ENCODE measurements at regions not wholly inside any gene's neighbourhood (a gene's known extent, or its start where the extent isn't known, plus 50 kb on each side); places are given as distances from the start of the nearest gene placed in this dataset.

- in situ Hi-C loops (cut with MboI; ENCODE audit: low sequenced_read_pairs): no loop called here
These were observed 394.1 kb upstream of the MKI67 start for GRCh38 chr10:128520211-128520815.

- in situ Hi-C loops (cut with MboI; ENCODE audit: low sequenced_read_pairs): no loop called here
These were observed 396.5 kb upstream of the MKI67 start for GRCh38 chr10:128522551-128523308.

DNA sequence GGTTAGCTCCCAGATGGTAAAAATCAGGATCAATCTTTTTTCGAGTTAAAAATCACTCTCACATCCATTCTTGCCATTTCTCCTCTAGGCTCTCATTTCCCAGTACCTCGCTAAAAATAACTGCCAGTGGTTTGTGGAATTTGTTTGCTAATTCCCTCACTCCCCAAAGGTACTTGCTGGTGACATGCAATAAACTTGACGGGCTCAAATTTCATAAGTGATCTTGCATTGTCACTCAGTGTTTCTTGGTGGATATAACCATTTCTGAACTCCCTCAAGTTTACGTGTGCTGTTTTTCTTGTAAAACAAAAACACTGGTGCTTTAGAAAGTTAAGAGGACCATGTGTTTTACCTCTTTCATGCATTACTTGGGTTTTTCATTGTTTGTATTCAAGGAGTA, 399.2 kb upstream of the MKI67 start:
- in situ Hi-C loops (cut with MboI; ENCODE audit: low sequenced_read_pairs): no loop called here

GRCh38 chr10:128525936-128526335, 399.7 kb upstream of the MKI67 start:
- in situ Hi-C loops (cut with MboI; ENCODE audit: low sequenced_read_pairs): no loop called here

- in situ Hi-C loops (cut with MboI; ENCODE audit: low sequenced_read_pairs): no loop called here
These were observed 400.7 kb upstream of the MKI67 start for GRCh38 chr10:128526791-128527375.

DNA sequence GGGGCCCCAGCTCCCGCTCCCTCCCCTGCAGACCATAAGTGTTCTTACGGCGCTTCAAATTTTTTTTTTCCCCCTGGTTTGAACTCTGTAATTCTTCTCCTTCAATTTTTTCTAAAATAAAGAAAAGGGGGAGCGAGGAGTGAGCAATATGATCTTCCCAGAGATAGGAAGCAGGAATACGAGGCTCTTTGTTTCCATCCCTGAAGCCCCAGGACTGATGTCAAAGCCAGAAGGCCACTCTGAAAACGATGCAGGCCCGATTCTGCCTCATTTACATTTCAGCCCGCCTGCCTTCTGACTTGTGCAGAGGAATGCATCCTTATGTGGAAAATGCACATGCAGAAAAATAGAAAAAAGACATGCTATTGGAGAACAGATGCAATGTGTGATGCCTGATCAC, 401.5 kb upstream of the MKI67 start:
- in situ Hi-C loops (cut with MboI; ENCODE audit: low sequenced_read_pairs): no loop called here

DNA sequence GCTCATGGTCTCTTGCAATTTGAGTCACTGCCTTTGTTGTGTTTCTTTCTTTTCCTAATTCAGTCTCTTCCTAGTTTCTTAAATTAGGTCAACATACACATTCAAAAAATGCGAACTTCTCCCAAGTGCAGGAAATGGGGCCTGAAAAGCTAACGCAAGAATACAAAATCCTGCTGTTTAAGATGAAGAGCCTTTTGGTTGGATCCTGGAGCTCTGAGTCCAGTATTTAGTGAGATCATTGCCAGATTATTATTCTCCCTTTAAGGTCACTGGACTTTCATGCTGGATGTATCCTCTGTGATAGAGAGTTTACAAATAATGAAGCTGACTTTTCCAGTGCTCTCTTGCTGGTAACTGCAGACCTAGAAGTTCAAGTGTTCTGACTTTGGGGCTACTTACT, 401.9 kb upstream of the MKI67 start:
- in situ Hi-C loops (cut with MboI; ENCODE audit: low sequenced_read_pairs): no loop called here

GRCh38 chr10:128528781-128529180, 402.6 kb upstream of the MKI67 start:
- in situ Hi-C loops (cut with MboI; ENCODE audit: low sequenced_read_pairs): no loop called here

DNA sequence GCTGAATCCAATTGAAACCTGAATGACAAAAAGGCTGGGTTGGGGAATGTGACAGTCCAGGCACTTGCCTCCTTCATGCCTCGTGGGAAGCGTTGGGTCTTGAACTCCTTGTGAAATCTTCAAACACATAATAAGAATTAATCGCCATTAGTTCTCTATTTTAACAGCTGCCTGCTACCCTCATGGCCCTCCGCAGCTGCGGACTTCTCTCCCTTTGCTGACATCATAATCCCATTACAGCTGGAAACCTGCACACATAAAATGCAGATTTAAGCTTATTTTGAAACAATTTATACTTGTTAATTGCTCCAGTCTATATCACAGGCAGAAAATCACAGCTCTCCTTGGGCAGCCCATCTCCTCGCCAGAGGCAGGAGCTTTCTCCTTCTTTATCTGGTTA, 403.0 kb upstream of the MKI67 start:
- in situ Hi-C loops (cut with MboI; ENCODE audit: low sequenced_read_pairs): no loop called here

DNA sequence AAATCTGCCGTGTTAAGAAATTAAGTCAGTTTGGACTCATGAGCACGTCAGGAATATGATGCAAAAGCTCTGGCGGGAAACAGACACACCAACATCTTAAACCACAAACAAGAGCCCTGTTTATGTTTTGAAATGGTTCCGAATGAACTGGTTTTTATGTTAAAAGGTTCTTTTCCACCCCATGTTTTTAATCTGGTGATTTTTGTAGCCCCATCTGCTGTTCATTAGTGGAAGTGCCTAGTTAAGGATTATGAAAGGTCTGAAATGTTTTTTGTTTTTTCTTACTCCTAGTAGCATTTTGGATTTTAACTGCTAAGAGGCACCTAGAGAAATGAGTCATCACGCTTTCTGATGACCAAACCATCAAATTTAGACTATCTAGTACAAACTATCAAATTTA, 404.1 kb upstream of the MKI67 start:
- in situ Hi-C loops (cut with MboI; ENCODE audit: low sequenced_read_pairs): no loop called here

- in situ Hi-C loops (cut with MboI; ENCODE audit: low sequenced_read_pairs): no loop called here
These were observed 404.7 kb upstream of the MKI67 start for GRCh38 chr10:128530946-128531345.

DNA sequence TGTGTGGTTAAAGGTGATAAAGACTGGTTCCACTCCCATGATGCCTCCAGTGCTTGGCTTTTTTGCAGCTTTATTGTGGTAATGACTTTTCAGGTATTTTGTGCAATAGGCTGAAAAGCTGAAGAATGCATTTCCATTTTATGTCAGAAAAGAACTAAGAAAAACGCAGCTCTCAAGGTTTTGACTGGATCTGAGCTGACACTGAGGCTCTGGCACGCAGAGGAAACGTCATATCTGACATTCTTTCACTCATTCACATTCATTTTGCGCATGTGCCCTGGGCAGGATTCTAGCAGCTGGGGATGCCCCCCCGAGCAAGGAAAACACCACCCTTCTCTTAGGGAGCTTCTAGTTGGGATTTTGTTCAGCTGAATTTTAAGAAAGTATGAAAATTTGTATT, 408.5 kb upstream of the MKI67 start:
- in situ Hi-C loops (cut with MboI; ENCODE audit: low sequenced_read_pairs): no loop called here

DNA sequence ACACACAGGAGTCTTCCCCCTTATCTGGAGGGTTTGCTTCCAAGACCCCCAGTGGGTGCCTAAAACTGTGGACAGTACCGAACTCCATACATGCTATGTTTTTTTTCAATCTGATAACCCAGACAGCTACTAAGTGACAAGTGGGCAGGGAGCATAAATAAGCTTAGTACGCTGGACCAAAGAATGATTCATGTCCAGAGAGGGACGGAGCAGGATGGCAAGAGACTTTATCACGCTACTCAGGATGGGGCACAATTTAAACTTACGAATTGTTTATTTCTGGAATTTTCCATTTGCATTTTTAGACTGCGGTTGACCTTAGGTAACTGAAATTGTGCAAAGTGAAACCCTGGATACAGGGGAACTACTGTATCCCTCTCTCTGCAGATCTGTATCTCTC, 410.0 kb upstream of the MKI67 start:
- in situ Hi-C loops (cut with MboI; ENCODE audit: low sequenced_read_pairs): no loop called here

DNA sequence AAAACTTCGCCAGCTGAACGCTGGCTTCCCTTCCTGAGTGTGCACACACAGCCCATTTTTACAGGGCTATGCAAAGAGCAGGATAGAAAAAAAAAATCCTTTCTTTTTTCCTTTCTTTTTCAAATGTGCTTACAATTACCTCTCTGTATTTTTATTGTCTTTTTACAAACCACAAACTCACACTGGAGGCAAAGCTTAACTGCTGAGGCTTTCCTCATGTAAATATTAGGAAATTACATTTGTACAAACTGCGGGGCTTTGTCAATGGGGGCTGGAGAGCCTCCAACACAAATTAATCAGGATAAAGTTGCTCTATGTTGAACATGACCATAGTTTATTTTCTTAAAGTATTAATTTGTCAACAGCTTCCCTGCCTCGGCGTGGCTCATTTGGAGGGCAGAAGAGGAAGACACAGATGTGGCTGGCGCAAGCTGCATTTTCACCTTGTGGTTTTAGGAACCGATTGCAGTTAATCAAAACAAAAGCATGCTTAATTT, 411.7 kb upstream of the MKI67 start:
- in situ Hi-C loops (cut with MboI; ENCODE audit: low sequenced_read_pairs): no loop called here

- in situ Hi-C loops (cut with MboI; ENCODE audit: low sequenced_read_pairs): no loop called here
These were observed 412.4 kb upstream of the MKI67 start for GRCh38 chr10:128538671-128539070.

DNA sequence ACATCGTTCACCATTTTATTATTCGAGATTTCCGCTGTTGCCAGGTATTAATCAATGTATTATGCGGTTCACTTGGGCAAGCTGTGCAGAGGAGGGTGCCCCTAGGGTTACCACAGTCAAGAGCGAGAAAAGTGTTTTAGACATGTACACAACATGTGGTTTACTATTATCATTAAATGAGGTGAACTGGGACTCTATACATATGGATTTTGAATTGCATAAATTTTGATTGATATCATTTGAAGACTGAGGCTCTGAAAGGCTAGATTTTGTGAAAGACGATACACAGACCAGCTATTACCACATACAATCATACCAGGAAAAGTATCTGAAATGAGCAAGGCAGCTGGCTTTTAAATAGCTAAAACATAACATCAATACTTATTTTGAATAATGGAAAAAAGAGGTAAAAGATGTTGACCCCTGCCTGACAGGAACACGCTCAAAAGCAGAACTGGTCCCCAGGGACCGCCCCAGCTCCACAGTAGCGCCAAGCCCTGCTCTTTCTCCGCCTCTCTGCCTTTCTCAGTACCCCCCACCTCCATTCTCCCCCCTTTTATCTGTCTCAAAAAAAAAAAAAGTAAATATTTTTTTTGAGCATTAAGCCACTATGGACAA, 413.4 kb upstream of the MKI67 start:
- in situ Hi-C loops (cut with MboI; ENCODE audit: low sequenced_read_pairs): no loop called here

DNA sequence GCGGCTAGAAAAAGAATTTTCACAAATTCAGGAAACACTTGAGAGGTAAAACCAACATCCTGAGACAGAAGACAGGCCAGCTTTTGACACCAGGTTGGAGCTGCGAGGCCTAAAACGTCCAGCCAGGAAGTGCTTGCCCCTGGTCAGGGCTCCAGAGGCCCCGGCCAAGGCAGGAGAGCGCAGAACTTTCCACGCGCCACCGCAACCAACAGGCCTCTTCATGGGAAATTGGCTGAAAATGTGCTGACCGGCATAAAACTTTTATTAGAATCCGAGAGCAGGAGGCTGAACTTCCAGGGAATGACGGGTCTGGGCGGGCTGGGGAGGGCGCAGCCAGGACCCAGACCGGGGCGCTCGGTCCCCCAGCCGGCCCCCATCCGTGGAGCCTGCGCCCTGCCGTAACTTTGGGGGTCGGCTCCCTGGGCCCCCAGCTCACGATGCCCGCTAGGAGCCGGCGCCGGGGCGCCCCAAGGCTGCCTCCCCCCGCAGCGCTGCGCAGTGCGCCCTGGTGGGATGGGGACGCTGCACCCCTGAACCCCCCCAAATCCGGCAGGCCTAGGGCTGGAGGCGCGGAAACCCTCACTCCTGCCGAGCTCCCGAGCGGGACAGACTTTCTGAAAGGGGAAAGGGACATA, 414.0 kb upstream of the MKI67 start:
- in situ Hi-C loops (cut with MboI; ENCODE audit: low sequenced_read_pairs): no loop called here

DNA sequence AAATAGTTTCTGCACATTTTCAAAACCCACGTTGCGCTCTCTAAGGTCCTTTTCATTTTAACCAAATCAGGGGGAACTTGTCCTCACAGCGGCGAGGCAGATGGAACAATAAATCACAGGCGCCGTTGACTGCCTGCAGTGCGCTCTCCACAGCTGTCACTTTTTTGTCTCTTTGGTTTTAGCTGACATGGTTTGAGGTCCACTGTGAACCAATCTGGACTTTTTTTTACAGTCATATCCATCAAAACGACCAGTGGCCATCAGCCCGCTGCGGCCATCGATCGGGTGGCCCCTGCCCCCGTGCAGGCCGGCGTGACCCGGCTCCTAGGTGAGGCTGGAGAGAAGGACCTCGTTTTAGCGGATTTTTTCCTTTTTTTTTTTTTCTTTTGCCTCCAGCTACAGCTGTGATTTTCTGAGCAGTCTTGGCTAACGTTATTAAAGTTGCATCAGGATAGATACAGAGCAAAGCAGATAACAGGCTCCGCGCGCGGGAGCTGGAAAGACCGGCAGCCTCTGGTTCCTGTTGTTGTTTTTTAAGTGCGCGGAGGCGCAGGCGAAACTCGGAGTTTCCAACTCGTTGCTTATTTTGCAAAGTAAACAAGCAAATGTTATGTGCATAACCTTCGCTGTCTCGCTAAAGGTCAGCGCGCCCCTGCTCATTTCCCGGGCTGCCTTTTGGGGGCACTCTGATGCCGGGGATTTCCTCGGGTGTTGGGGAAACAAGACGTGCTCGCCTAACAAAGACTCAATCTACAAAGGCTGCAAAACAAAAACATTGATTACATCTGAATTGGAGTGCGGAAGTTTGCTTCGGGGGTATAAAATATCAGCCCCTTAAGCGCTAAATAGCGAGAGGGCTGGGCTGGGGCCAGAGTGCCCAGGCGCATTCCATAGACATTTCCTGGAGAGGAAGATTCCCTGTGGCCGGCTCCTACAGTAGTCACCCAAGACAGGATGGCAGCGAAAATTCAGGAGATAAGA, 414.8 kb upstream of the MKI67 start:
- in situ Hi-C loops (cut with MboI; ENCODE audit: low sequenced_read_pairs): no loop called here

DNA sequence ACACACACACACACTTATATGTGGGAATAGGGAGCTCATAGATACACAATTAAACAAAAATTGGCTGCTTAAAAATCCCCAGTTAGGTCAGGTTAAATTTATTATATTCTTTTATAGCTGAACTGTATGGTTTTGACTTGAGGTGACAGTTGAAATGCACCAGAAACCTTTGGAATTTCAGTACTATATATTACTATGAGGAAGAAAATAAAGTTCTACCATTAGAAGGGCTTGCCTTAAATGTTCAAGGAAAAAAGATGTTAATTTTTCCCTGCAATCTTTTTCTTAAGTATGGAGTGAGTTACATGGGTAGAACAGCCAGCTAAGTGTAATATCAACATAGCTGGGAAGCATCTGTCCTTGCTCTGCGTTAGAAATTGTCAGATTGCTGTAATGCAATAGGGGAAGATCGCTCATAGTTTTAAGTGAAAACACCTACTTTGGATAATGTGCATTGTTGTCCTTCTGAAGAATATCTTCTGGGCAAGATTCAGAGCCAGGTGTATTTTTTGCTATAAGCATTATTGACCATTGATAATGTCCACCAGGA, 415.8 kb upstream of the MKI67 start:
- in situ Hi-C loops (cut with MboI; ENCODE audit: low sequenced_read_pairs): no loop called here

DNA sequence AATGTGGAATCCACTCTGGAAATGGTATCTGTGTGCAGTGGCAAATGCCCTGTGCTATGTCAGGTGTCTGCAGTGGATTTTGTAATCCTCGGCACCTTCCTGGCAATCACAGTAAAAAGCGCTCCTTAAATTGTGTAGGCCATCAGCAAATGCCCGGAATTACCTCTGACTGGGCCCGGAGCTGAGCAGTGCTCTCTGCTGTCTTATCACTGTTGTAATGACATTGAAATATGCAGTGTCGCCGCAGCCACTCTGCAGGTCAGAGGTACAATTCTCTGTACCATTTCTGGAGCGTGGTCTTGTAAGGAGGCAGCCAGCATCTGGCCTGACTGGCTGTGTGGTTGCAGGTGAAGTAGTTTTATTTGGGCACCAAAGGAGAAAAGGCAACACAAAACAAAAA, 416.4 kb upstream of the MKI67 start:
- in situ Hi-C loops (cut with MboI; ENCODE audit: low sequenced_read_pairs): no loop called here
